ENCODE measurements at regions not wholly inside any gene's neighbourhood (a gene's known extent, or its start where the extent isn't known, plus 50 kb on each side); places are given as distances from the start of the nearest gene placed in this dataset.

GRCh38 chr3:147189016-147189415 lies 217.3 kb downstream of the ZIC4 start:
- Histone ChIP-seq H3K4me3 (ENCODE audit: low read length, poor library complexity, severe bottlenecking) (no peak overlapping the region), H3K9ac (ENCODE audit: low read depth, low read length, poor library complexity, severe bottlenecking) (no peak overlapping the region), H3K4me1 (ENCODE audit: insufficient read depth, low read length, poor library complexity, severe bottlenecking) (no peaks in the 10 kb centered on the region), H3K9me3 (ENCODE audit: insufficient read depth, low read depth, low read length) (no peaks in the 10 kb centered on the region), H3K9me2 (replicated peaks; ENCODE audit: low read depth, low read length) (no peaks in the 10 kb centered on the region), H3K79me2 (ENCODE audit: insufficient read depth, low read length) (no peaks in the 10 kb centered on the region), H3K27me3 (ENCODE audit: insufficient read depth, low read length, poor library complexity, severe bottlenecking) (no peaks in the 10 kb centered on the region), H4K20me1 (ENCODE audit: insufficient read depth, low read length, poor library complexity, severe bottlenecking) (no peaks in the 10 kb centered on the region), H2AFZ (ENCODE audit: low read length) (no peak overlapping the region), H3F3A (ENCODE audit: low read depth) (no peaks in the 10 kb centered on the region), H3K36me3 (ENCODE audit: insufficient read depth, low read length) (no peaks in the 10 kb centered on the region), H3K4me2 (ENCODE audit: low read depth, low read length, poor library complexity, severe bottlenecking) (no peak overlapping the region)
- TF ChIP-seq EZH2phosphoT487 (IDR thresholded peaks at IDR 0.05; ENCODE audit: borderline replicate concordance) (no peak), CTCF (conservative IDR thresholded peaks at IDR 0.05; ENCODE audit: low read length) (no peak)

GRCh38 chr3:147187687-147188086 lies 218.7 kb downstream of the ZIC4 start:
- no peaks in the 10 kb centered on the region for H3K9me3 ChIP-seq (ENCODE audit: insufficient read depth, low read depth, low read length)
- no peaks in the 10 kb centered on the region for H3K27me3 ChIP-seq (ENCODE audit: insufficient read depth, low read length, poor library complexity, severe bottlenecking)
- H3K4me3 ChIP-seq (ENCODE audit: low read length, poor library complexity, severe bottlenecking), result no peak overlapping the region
- no peaks in the 10 kb centered on the region for H3K36me3 ChIP-seq (ENCODE audit: insufficient read depth, low read length)
- H3K79me2 ChIP-seq (ENCODE audit: insufficient read depth, low read length), result no peaks in the 10 kb centered on the region
- H3K9ac ChIP-seq (ENCODE audit: low read depth, low read length, poor library complexity, severe bottlenecking), result no peak overlapping the region
- H4K20me1 ChIP-seq (ENCODE audit: insufficient read depth, low read length, poor library complexity, severe bottlenecking), result no peaks in the 10 kb centered on the region
- H3K4me1 ChIP-seq (ENCODE audit: insufficient read depth, low read length, poor library complexity, severe bottlenecking), result no peaks in the 10 kb centered on the region
- TF ChIP-seq EZH2phosphoT487 (IDR thresholded peaks at IDR 0.05; ENCODE audit: borderline replicate concordance), result no peak
- no peak for TF ChIP-seq CTCF (conservative IDR thresholded peaks at IDR 0.05; ENCODE audit: low read length)
- no peak overlapping the region for H3K4me2 ChIP-seq (ENCODE audit: low read depth, low read length, poor library complexity, severe bottlenecking)
- H3K9me2 ChIP-seq (replicated peaks; ENCODE audit: low read depth, low read length), result no peaks in the 10 kb centered on the region
- H2AFZ ChIP-seq (ENCODE audit: low read length), result no peak overlapping the region
- no peaks in the 10 kb centered on the region for H3F3A ChIP-seq (ENCODE audit: low read depth)

GRCh38 chr3:147185781-147186180 lies 220.6 kb downstream of the ZIC4 start:
- H3F3A ChIP-seq (ENCODE audit: low read depth), result no peaks in the 10 kb centered on the region
- TF ChIP-seq CTCF (conservative IDR thresholded peaks at IDR 0.05; ENCODE audit: low read length) (no peak), EZH2phosphoT487 (IDR thresholded peaks at IDR 0.05; ENCODE audit: borderline replicate concordance) (no peak)
- no peaks in the 10 kb centered on the region for H3K9me3 ChIP-seq (ENCODE audit: insufficient read depth, low read depth, low read length)
- H3K9me2 ChIP-seq (replicated peaks; ENCODE audit: low read depth, low read length), result no peaks in the 10 kb centered on the region
- no peaks in the 10 kb centered on the region for H4K20me1 ChIP-seq (ENCODE audit: insufficient read depth, low read length, poor library complexity, severe bottlenecking)
- no peaks in the 10 kb centered on the region for H3K79me2 ChIP-seq (ENCODE audit: insufficient read depth, low read length)
- H3K9ac ChIP-seq (ENCODE audit: low read depth, low read length, poor library complexity, severe bottlenecking), result no peak overlapping the region
- no peak overlapping the region for H2AFZ ChIP-seq (ENCODE audit: low read length)
- H3K4me3 ChIP-seq (ENCODE audit: low read length, poor library complexity, severe bottlenecking), result no peak overlapping the region
- no peak overlapping the region for H3K4me2 ChIP-seq (ENCODE audit: low read depth, low read length, poor library complexity, severe bottlenecking)
- H3K27me3 ChIP-seq (ENCODE audit: insufficient read depth, low read length, poor library complexity, severe bottlenecking), result no peaks in the 10 kb centered on the region
- H3K36me3 ChIP-seq (ENCODE audit: insufficient read depth, low read length), result no peaks in the 10 kb centered on the region
- H3K4me1 ChIP-seq (ENCODE audit: insufficient read depth, low read length, poor library complexity, severe bottlenecking), result no peaks in the 10 kb centered on the region
